Endothelial cell of umbilical vein (primary cell): ENCODE measurements at regions not wholly inside any gene's neighbourhood (a gene's known extent, or its start where the extent isn't known, plus 50 kb on each side); places are given as distances from the start of the nearest gene placed in this dataset.

Source experiments
- BruUV-seq: library from RNA; stranded (reverse); fragments of 400-500 nt; replicated peaks from 2 replicates; lab custom pipeline; 2021; lab: Mats Ljungman, UMichigan
- CTCF ChIA-PET: fragments of 300-600, 350-600 bp; sonication (Branson Sonifier 250); formaldehyde crosslinking; loops from one replicate; lab custom pipeline; 2021; ENCODE audit warnings: antibody characterized with exemption, inconsistent platforms; lab: Charles Lee
- POLR2A ChIA-PET: fragments of 300-600, 350-600 bp; sonication (Branson Sonifier 250); formaldehyde crosslinking; loops from one replicate; lab custom pipeline; 2021; ENCODE audit warnings: antibody characterized with exemption, inconsistent platforms; lab: Charles Lee
- DNase-seq: peaks from one replicate; pipeline ENCODE4 v3.0.0-alpha.2; 2011; ENCODE audit warnings: low read depth, low spot score
- FAIRE-seq: peaks from 2 replicates; lab custom pipeline; 2011; peaks lifted over from hg19 to GRCh38; lab: Jason Lieb, UNC
- H2AFZ ChIP-seq: 2 replicates; pipeline ENCODE4 v1.6.0; 2012; ENCODE audit warnings: low read depth, low read length, control low read depth, inconsistent platforms
- H3K27ac ChIP-seq: 2 replicates; pipeline ENCODE4 v1.5.1; 2011; ENCODE audit warnings: low read depth, mild to moderate bottlenecking, control low read depth, low read length, moderate library complexity; ENCODE audit not compliant: insufficient read depth
- H3K27me3 ChIP-seq, 2 experiments: 2 replicates each; pipeline versions ENCODE4 v1.6.0 to v1.6.1; 2011; ENCODE audit warnings: low read length in 2 of 2, mixed read lengths in 1 of 2; ENCODE audit not compliant: control insufficient read depth in 2 of 2, insufficient read depth in 2 of 2
- H3K36me3 ChIP-seq, 2 experiments: 2 replicates in 1 of 2; 3 replicates in 1 of 2; pipeline ENCODE4 v1.5.1; 2011; ENCODE audit warnings: low read length in 2 of 2, mild to moderate bottlenecking in 1 of 2, moderate library complexity in 1 of 2; ENCODE audit not compliant: control insufficient read depth in 2 of 2, insufficient read depth in 2 of 2; ENCODE audit errors: extremely low read depth in 1 of 2
- H3K4me1 ChIP-seq: 3 replicates; pipeline ENCODE4 v1.5.1; 2011; ENCODE audit warnings: mild to moderate bottlenecking, low read length; ENCODE audit not compliant: control insufficient read depth, insufficient read depth; ENCODE audit errors: extremely low read depth
- H3K4me2 ChIP-seq: 2 replicates; pipeline ENCODE4 v1.6.1; 2011; ENCODE audit warnings: low read length, control low read depth, mixed read lengths; ENCODE audit not compliant: insufficient read depth
- H3K4me3 ChIP-seq, 3 experiments: fragments of 200-600 bp in 1 of 3; sonication (generic), shearing (Covaris generic) in 1 of 3; replicated peaks in 1 of 3; 2 replicates each; pipeline ENCODE4 v1.5.1; 2011 to 2016; ENCODE audit warnings: control low read depth in 3 of 3, low read length in 3 of 3, mild to moderate bottlenecking in 2 of 3, inconsistent platforms in 1 of 3, low read depth in 1 of 3, moderate library complexity in 1 of 3; ENCODE audit not compliant: insufficient read depth in 1 of 3
- H3K79me2 ChIP-seq: 2 replicates; pipeline ENCODE4 v1.6.0; 2012; ENCODE audit warnings: low read length, inconsistent platforms; ENCODE audit not compliant: control insufficient read depth, insufficient read depth
- H3K9ac ChIP-seq: replicated peaks from 2 replicates; pipeline ENCODE3; 2011; ENCODE audit warnings: low read length, control low read depth; ENCODE audit not compliant: insufficient read depth; ENCODE audit errors: extremely low read depth
- H3K9me1 ChIP-seq: replicated peaks from 3 replicates; pipeline ENCODE4 v1.6.0; 2011; ENCODE audit warnings: mild to moderate bottlenecking, low read length; ENCODE audit not compliant: control insufficient read depth, insufficient read depth; ENCODE audit errors: extremely low read depth
- H3K9me3 ChIP-seq: replicated peaks from 2 replicates; pipeline ENCODE4 v1.5.1; 2012; ENCODE audit warnings: low read length, inconsistent platforms; ENCODE audit not compliant: control insufficient read depth, insufficient read depth
- H4K20me1 ChIP-seq: replicated peaks from 2 replicates; pipeline ENCODE3; 2011; ENCODE audit warnings: mild to moderate bottlenecking, low read length; ENCODE audit not compliant: control insufficient read depth, insufficient read depth; ENCODE audit errors: extremely low read depth
- EZH2 ChIP-seq: IDR thresholded peaks from 2 replicates; pipeline ENCODE4 v1.6.1; 2012; ENCODE audit warnings: borderline replicate concordance, low read depth, mild to moderate bottlenecking, moderate library complexity, low read length, inconsistent platforms; ENCODE audit not compliant: severe bottlenecking
- FOS ChIP-seq: IDR thresholded peaks from 2 replicates; pipeline ENCODE4 v1.6.1; 2011; ENCODE audit warnings: mild to moderate bottlenecking, low read length, moderate library complexity, borderline replicate concordance; ENCODE audit not compliant: insufficient read depth
- GATA2 ChIP-seq: IDR thresholded peaks from 2 replicates; pipeline ENCODE4 v1.7.0; 2011; ENCODE audit warnings: low read depth, mild to moderate bottlenecking, moderate library complexity, mixed read lengths, low read length; ENCODE audit not compliant: insufficient read length, insufficient read depth
- JUN ChIP-seq: IDR thresholded peaks from 2 replicates; pipeline ENCODE4 v1.6.1; 2011; ENCODE audit warnings: borderline replicate concordance, low read depth; ENCODE audit not compliant: insufficient read length, insufficient read depth
- MYC ChIP-seq: IDR thresholded peaks from one replicate; pipeline ENCODE4 v1.6.1; 2011; ENCODE audit warnings: mild to moderate bottlenecking, low read depth, low read length
- POLR2A ChIP-seq: IDR thresholded peaks from 2 replicates; pipeline ENCODE4 v1.6.1; 2012; ENCODE audit warnings: low read depth, mild to moderate bottlenecking, control low read depth, low read length
- POLR2AphosphoS5 ChIP-seq: IDR thresholded peaks from 2 replicates; pipeline ENCODE4 v1.6.1; 2012; ENCODE audit warnings: low read depth, mild to moderate bottlenecking, control low read depth, low read length, moderate library complexity; ENCODE audit not compliant: insufficient read depth
- dilution Hi-C: fragments of 300-500 bp; cut with MboI; formaldehyde crosslinking; loops from one replicate; pipeline ENCODE4 v1.15.0; 2019; ENCODE audit warnings: low sequenced_read_pairs; ENCODE audit not compliant: extremely low pct_ligation_motif_present
- intact Hi-C: fragments of 100-400 bp; cut with micrococcal nuclease; formaldehyde crosslinking; loops from one replicate; pipeline ENCODE4 v1.10.0; 2022
- TF ChIP-seq, protein P1 (sequence below): IDR thresholded peaks from 2 replicates; pipeline ENCODE4 v1.6.1; 2011; ENCODE audit not compliant: insufficient read depth, insufficient read length
- TF ChIP-seq, protein P2 (sequence below), 2 donors: IDR thresholded peaks; 1 replicate in 1 of 2; 2 replicates in 1 of 2; pipeline ENCODE4 v1.5.1; 2011; ENCODE audit warnings: low read length in 2 of 2, mild to moderate bottlenecking in 2 of 2, moderate library complexity in 2 of 2, control low read depth in 1 of 2, inconsistent platforms in 1 of 2, low read depth in 1 of 2; ENCODE audit not compliant: insufficient read depth in 1 of 2; ENCODE audit errors: extremely low read depth in 1 of 2

DNA sequence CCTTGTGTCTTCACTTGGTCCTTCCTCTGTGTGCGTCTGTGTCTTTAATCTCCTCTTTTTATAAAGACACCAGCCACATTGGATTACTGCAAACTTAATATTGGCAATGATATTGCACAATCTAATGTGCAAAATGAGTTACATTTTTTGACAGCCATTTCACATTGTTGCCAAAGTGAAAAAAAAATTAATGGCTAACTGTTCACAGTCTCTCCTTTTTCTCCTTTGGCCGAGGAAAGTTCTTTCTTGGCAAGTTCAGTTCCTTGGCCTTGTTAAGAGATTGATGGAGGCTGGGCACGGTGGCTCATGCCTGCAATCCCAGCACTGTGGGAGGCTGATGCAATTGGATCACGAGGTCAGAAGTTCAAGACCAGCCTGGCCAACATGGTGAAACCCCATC is 62.2 kb upstream of the ZNF280D start:
- DNase-seq (no peak), FAIRE-seq (no peak)
- H3K9me1 ChIP-seq = no peaks in the 10 kb centered on the region
- no peak overlapping the region for H3K27ac ChIP-seq
- no peaks in the 10 kb centered on the region for H3K79me2 ChIP-seq
- no peaks in the 10 kb centered on the region for H4K20me1 ChIP-seq
- intact Hi-C loops = no loop called here
- TF ChIP-seq FOS (no peak), JUN (no peak), POLR2A (no peak), POLR2AphosphoS5 (no peak), GATA2 (no peak), EZH2 (no peak), MYC (no peak)
- TF ChIP-seq, protein P1, sequence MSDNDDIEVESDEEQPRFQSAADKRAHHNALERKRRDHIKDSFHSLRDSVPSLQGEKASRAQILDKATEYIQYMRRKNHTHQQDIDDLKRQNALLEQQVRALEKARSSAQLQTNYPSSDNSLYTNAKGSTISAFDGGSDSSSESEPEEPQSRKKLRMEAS = no peak
- TF ChIP-seq, protein P2, sequence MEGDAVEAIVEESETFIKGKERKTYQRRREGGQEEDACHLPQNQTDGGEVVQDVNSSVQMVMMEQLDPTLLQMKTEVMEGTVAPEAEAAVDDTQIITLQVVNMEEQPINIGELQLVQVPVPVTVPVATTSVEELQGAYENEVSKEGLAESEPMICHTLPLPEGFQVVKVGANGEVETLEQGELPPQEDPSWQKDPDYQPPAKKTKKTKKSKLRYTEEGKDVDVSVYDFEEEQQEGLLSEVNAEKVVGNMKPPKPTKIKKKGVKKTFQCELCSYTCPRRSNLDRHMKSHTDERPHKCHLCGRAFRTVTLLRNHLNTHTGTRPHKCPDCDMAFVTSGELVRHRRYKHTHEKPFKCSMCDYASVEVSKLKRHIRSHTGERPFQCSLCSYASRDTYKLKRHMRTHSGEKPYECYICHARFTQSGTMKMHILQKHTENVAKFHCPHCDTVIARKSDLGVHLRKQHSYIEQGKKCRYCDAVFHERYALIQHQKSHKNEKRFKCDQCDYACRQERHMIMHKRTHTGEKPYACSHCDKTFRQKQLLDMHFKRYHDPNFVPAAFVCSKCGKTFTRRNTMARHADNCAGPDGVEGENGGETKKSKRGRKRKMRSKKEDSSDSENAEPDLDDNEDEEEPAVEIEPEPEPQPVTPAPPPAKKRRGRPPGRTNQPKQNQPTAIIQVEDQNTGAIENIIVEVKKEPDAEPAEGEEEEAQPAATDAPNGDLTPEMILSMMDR (IDR thresholded peaks at IDR 0.05; ENCODE audit: extremely low read depth in 1 of 2, insufficient read depth in 1 of 2, low read depth in 1 of 2, low read length in 2 of 2) = no peak
- ChIA-PET POLR2A (no interaction called here), CTCF (interaction anchor here (3.0 kb wide), 1 partner anchor 10 kb away, joined by 13 read pairs; no protein-coding TSS in a partner anchor)
- H3K4me2 ChIP-seq = no peak overlapping the region
- dilution Hi-C loops = no loop called here
- H3K4me3 ChIP-seq = no peak overlapping the region
- no peak overlapping the region for H3K9ac ChIP-seq
- no peaks in the 10 kb centered on the region for H3K4me1 ChIP-seq
- no peaks in the 10 kb centered on the region for H3K36me3 ChIP-seq
- H3K27me3 ChIP-seq = no peaks in the 10 kb centered on the region
- BruUV-seq = no TSS peak
- H2AFZ ChIP-seq = no peak overlapping the region
- no peaks in the 10 kb centered on the region for H3K9me3 ChIP-seq
